Activated CD4-positive, alpha-beta T cell treated with anti-CD3 and anti-CD28 coated beads, Interleukin-2, Interleukin-4, amounts not matched to agents 100 ng/mL and 50 ng/mL, durations not matched to agents 16 hours and 8 hours (primary cell): ENCODE measurements at regions not wholly inside any gene's neighbourhood (a gene's known extent, or its start where the extent isn't known, plus 50 kb on each side); places are given as distances from the start of the nearest gene placed in this dataset.
A peak's percentile ranks its signal among the peaks of the same experiment; 100 is the strongest.

Experiments used
- DNase-seq: peaks from one replicate; pipeline ENCODE4 v3.0.0-alpha.2; 2020; ENCODE audit warnings: low spot score

DNA sequence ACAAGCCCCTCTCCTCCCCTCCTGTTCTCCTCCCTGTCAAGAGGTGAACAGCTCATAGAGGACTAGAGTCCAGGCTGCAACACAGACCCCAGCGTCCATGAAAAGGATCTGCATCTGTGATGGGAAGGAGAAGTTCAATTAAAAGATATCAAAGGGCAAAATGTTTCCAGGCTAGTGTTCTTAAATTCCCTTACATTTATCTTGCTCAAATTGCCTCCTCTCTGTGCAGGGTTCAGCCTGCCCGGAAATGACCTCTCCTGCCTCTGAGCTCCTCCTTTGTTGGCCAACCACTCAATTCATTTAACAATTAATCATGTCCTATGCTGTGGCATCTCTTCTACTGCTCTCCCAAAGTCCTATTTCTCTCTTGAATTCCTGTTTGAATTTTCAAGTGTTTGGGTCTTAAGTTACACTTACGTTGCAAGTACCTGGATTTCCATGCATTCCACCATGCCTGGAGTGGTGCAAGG, 105.3 kb downstream of the TSN start:
- no peak for DNase-seq

DNA sequence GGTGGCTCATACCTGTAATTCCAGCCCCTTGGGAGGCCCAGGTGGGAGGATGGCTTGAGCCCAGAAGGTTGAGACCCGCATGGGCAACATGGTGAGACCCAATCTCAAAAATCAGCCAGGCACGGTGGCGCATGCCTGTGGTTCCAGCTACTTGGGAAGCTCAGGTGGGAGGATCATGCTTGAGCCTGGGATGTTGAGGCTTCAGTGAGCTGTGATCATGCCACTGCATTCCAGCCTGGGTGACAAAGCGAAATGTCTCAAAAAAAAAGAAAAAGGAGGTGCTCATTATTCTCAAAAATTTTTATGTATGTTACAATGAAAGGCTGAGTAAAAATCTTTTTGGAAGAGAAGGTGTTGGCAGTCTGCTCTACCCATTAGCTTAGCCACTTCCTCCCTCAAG, 106.8 kb downstream of the TSN start:
- DNase-seq: no peak

DNA sequence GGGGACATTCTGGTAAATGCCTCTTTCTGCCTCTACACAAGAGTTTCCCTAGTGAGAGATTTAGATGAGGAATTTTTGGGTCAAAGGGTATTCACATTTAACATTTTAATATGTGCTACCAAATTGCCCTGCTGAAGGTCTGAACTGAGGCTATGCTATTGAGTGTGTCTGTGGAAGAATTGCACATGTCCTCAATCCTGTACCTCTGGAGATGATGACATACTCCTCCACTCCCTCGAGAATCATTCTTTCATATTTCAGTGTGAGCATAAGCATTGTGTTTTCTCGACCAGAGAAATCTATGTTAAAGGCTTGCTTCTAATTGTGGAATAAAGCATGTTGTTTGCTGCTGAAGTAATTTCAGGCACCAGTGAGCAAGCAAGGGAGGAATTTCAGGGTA, 110.5 kb downstream of the TSN start:
- DNase-seq: no peak

DNA sequence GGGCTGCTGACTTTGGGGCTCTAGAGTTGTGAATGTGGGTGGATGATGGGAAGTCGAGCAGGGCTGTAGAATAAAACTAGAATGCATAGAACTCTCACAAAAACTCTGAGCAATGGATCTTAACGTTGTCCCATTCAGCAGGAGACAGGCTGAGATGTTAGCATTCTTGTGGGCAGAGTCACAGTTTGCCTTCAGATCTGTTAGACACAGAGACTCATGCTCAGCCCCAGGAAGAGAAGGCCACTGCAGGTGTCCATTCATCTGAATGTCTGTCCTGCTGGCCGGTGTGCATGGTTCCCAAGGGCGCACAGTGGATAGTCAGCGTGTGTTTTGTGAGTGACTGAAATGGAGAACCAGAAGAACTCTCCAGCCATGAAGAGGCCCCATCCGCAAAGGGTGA, 111.3 kb downstream of the TSN start:
- DNase-seq: no peak

DNA sequence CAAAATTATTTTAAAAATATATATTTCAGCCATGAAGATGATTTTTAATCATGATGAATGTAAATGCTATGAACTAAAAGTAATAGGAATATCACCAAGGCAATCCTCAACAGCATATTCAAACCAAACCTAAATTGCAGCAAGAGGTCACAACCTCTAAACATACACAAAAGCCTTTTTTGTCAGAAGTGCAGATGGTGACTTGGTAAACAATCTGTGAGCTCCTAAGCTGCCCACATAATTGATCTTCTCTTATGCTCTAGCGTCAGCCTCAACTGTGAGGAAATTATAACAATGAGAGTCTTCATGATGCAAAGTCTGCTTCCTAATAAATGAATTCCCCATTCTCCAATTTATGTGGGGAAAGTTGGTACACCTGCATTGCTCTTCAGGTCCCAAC, 113.2 kb downstream of the TSN start:
- DNase-seq: no peak

DNA sequence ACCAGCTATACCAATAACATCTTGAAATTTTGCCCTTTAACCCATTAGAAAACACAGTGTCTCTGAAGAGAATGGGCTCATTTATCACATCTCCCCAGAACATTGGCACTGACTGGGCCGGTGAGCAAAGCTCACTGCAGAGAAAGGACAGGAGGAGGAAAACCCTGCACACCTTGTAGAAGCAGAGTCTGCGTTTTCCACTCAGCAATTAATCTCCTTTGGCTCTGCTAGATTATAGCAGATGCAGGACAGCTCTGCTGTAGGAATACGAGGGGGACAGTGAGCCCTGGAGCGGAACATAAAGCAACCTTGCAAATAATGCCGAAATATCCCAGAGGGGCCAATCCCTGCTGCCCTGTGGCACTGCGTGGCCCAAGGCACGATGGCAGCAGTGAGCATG, 113.9 kb downstream of the TSN start:
- no peak for DNase-seq

DNA sequence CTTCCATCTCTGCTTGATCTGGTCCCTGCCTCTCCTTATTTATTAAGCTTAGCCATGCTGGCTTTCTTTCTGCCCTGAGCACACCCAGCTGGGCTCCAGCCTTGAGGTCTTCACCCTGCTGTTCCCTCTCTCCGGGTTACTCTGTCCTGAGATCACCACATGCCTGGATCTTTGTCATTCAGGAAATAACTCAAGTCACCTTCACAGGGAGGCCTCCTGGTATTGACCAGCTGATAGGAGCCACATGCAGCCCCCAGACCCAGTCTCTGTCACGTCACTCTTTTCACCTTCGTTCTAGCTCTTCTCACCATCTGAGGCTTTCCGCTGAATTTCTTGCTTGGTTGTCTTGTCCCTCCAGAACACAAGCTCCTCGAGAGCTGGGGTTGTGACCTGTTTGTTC, 114.4 kb downstream of the TSN start:
- DNase-seq: no peak

DNA sequence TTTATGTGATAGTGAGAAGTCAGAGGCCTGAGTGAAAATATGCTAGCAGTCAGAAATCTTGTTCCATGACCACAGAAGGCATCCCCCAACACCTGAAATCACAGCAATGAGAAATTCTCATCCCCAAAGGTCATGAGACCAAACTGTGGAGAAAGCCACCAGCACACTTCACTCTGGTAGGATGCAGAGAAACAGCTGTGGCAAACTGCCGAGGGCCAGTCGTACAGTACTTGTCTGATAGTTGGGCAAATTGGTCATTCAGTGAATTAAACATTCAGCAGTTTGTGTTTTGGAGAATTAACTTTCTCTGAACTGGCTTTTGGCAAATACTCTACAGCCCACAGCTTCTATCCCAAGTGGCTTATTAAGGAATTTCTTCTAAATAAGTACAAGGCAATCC, 117.2 kb downstream of the TSN start:
- DNase-seq: no peak

DNA sequence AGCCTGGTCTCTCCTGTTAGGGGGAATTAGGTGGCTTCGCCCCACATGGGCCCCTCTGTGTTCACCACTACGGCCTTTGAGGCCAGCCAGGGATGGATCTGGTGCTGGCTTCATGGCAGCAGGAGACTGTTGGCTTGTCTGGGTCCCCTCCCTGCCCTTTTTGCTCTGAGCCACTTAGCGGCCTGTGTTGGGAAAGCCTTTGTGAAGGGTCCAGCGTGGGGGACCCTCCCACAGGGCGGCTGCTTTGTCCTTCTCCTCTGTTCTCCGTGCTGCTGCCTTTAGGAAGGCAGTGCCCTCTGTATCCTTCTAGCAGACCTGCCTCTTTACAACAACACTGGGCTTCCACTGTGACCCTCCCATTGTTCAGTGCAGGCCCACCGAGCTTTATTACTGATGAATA, 118.4 kb downstream of the TSN start:
- no peak for DNase-seq

DNA sequence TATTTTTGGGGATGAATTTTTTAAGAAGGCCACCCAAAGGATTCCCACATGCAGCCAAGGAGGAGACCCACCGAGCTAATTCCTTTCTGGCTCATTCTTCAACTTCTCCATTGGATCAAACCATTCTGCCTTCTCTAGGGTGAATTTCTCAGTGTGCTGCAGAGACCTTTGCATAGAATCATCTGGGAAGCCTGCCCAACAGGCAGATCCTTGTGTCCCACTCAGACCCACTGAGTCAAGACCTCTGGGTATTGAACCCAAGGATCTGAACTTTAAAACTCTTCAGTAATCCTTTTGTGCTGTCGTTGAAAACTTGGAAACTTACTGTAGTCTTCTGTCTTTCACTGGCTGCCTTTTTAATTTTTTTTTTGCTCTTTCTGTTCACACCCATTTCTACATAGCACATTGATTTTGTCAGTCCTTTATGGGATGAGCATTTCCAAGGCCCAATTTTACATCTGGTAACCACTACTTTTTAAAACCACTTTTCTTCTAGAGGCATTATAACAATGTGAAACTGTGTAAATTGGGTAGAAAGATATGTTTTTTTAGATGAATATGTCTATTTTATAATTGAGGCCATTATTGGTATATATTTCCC, 120.2 kb downstream of the TSN start:
- no peak for DNase-seq

DNA sequence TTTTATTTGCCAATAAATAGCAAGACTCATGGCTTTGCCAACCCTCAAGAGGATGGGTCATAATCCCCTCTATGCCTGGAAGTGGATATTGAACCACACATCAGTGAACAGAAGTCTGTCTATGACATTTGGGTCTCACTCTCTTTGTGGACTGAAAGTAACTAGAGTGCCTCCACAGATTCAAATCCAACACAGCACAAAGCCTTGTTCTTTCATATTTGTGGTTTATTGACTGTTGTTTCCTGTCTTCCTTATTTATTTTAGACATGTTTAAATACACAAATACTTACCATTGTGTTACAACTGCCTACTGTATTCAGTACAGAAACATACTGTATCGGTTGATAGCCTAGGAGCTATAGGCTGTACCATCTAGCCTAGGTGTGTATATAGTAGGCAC, 121.9 kb downstream of the TSN start:
- no peak for DNase-seq

DNA sequence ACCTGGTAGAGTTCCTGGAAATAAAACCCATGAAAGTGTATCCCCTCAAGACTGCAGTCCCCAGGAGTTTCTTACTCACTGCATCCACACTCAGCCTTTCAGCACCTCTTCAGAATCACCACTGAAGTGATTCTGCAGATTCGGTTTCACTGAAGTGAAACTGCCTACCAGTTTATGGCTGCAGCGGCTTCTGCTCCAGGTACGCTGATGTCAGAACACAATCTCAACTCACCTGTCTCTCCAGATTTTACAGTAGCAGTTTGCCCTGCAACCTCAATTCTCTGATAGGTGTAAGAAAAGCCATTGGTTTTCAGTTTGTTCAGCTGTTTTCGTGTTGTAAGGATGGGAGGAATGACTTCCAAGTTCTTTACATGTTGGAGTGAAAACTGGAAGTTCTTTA, 124.8 kb downstream of the TSN start:
- DNase-seq: no peak

DNA sequence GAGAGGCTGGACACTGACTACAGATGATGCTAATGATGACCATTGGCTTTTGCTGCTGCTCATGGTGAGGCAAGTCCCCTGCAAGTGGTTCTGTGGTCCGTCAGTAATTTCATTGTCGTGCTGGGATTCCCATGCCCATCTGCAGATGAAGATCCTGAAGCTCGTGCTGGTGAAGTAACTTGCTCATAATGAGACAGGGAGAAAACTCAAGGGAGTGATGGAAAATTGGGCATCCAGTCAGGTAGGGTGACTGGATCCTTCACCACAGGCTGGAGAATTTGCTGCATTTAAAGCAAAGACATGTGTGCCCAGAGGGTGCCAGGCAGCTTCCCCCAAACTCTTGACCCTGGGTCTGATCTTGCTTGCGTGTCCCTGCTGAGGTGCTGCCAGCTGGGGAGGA, 125.6 kb downstream of the TSN start:
- no peak for DNase-seq

DNA sequence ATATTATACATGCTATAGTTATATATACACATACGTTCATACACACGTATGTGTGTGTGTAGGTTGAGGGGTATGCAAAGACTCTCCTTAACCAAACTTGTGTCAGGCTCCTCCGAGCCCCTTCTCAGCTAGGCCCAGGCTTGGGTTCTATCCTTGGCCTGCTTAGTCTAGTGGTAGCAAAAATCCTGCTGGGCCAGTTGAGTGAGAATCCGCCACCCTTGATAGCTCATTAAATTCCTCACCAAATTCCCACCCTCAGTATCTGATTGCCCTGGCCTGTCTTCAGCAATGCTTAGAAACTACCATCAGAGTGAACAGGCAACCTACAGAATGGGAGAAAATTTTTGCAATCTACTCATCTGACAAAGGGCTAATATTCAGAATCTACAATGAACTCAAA, 126.5 kb downstream of the TSN start:
- DNase-seq: no peak

DNA sequence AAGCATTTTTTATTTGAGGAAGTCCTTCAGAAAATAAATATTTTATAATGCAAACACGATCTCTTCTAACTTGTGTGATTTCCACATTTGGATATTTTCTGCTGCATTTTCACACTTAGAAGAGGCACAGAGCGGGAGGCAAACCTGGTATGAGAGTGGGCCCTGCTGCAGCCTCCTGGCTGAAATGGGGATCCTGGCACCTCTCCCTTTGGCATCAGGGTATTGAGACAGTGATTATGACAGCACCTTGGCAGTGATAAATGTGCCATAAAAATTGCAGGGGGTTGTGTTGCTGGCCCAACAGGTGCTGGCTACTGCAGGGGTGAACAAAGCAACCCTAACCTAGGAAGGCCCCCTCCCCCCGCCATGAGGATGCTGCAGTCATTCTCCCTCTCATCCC, 128.6 kb downstream of the TSN start:
- DNase-seq: no peak

DNA sequence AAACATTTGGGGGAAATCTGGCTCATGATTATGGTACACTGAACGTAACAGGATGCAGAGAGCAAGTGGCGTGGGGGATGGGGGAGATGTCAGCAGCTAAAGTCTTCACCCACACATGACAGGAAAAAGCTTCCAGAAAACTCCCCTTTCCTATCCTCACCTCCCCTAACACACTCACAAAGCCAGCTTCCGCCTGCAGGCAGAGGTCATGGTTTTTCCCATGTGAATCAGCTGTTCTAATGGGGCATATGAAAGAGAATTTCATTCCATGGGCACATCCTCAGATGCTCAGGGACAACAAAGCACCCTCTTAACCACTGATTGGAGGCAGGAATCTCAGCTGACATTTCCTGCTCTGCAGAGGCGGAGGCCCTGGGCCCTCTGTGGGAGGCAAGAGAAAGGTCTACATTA, 129.1 kb downstream of the TSN start:
- DNase-seq: no peak

DNA sequence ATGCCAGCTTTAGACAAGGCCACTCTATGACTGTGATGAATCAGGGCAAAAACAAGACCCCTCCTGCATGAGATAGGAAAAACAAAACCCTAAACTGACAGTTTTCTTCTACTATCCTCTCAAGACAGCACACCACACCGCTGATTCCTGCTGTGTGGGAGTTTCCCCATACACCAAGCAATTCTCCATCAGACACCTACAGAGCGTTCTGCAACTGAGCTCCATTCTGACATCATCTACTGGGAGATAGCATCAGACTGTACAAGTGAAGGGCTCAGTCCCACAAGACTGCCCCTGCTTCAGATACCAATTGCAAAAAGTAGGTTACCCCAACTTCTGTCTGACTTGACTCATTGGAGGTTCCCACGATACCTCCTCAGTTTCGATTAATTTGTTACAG, 130.6 kb downstream of the TSN start:
- DNase-seq: no peak

DNA sequence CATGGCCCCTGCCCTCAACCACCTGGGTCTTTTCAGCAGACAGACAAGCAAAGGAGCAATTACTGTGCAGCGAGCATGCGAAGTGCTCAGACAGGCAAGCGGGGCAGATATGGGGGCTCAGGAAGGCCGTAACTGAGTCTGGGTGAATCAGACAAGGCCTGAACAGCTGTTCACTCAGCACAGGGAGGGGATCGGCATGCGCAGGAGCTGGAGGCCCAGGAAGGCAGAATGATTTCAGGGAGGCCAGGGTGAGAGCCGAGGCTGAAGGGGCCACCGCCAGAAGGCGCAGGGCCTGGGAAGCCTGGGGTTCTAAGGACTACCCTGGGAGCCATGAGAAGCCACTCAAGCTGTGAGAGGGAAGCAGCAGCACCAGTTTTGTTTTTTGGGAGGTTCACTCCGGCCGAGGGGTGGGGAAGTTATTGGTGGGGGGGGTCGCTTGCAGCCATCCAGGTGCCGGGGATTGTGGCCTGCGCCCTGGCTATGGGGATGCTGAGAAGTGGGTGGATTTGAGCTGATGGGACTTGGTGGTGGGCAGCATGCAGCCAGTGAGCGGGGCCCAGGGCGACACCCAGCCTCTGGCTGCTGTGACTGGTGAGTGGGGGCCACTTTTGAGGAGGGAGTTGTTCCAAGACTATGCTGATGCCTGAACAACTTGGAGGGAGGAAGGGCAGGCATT, 132.2 kb downstream of the TSN start:
- DNase-seq: no peak

DNA sequence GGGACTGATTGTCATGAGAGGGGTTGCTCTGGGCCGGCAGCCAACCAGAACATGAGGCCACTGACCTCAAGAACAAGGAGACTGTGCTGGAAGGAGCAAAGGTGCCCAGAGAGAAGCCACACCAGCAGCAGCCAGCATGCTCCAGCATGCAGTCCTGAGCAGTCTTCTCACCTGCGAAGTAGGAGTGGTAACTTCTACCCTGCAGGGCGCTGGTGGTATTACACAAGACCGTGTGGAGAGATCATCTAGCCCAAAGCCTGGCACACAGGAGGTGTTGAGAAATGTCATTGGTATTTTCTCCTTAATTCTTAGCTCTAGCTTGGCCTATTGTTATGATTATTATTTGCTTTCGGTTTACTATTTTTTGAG, 132.7 kb downstream of the TSN start:
- peak; percentile 25 for DNase-seq

DNA sequence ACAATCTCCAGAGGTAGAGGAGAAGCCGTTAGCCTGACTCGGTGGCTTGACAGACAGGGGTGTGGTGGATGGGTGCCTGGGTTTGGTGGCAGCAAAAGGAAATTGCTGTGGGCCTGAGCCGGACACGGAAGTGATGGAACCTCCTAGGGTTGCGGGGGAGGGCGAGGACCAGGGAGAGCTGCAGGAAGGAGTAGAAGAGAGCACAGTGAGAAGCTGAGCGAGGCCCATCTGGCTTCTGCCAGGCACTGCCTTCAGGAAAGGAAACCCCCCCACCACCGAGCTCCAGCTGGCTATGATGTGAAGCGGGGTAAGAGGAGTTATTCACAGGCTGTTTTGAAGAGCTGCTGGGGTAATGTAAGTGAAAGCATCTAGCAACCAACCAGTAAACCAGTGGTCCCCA, 134.6 kb downstream of the TSN start:
- DNase-seq: no peak

DNA sequence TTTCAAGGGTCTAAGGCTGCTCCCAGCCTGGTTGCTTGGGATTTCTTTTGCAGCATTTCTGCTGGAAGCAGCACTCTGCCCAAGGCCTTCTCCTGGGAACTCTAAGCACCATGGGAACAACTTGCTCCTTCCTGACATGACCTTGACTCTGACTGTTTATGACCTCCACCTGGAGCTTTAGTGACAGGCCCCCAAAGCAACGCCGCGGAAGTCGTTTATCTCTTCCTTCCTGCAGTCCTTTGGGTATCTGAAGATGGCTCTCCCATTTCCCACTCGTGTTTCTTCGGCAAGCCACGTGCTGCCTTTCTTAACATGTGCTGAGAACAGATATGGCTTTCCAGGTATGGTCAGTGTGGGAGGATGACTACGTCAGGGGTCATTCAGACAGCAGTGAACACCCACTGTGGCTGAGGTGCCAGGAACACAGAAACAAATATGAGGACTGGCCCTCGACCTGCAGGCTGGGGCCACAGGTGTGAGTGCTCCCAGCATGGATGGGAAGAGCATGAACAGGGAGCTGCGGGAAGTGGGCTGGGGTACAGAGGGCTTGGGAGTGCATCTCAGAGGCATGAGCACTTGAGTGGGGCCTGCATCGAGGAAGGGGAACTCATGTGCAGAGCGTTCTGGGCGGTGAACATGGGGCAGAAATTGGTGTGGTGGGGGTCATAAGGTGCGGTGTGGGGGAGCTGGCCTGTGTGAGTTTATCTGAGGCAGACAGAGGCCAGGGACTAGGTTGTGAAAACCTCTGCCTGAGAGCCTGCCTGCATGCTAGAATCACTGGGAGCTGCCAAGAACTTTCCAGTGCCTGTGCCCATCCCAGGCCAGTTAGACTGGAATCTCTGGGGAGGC, 140.5 kb downstream of the TSN start:
- DNase-seq: no peak

DNA sequence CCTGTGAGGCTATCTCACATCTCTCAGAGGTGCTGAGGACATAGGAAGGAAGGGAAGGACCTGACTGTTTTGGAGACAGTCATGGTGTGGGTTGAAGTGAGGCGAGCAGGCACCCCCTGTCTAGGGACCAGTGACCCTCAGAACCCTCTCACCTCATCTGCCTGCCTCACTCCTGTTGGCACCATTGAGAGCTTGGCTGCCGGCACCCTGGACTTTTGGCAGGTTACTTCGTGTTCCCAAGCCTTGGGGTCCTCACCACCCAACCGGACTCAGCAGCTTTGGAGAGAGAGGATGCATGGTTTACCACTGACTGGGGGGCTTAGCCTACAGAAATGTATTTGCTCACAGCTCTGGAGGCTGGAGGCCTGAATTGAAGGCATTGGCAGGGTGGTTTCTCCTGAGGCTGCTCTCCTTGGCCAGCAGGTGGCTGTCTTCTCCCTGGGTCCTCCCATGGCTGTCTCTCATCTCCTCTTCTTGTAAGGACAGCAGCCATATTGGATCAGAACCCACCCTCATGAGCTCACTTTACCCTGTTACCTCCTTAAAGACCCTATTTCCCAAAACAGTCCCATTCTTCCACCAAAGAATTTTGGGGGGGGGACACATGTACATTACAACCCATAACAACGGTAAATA, 142.0 kb downstream of the TSN start:
- DNase-seq: peak; percentile 49

DNA sequence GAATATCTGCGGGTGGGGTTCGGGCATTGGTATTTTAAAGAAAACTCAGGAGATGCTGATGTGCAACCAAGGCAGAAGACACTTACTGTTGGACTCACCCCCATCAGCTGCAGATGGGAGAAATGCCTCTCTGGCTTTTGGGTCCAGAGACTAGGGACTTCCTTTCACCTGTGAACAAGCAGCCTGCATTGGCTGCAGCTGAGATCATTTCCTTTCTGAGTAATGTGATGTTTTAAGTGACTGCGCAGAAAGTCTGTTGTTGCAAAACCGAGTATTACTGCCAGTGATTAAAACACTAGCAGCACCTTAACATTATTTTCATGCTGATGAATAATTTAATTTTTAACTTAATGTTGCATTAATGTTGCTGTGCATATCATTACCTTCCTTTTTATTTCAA, 143.0 kb downstream of the TSN start:
- no peak for DNase-seq
